ENCODE measurements at regions not wholly inside any gene's neighbourhood (a gene's known extent, or its start where the extent isn't known, plus 50 kb on each side); places are given as distances from the start of the nearest gene placed in this dataset.

DNA sequence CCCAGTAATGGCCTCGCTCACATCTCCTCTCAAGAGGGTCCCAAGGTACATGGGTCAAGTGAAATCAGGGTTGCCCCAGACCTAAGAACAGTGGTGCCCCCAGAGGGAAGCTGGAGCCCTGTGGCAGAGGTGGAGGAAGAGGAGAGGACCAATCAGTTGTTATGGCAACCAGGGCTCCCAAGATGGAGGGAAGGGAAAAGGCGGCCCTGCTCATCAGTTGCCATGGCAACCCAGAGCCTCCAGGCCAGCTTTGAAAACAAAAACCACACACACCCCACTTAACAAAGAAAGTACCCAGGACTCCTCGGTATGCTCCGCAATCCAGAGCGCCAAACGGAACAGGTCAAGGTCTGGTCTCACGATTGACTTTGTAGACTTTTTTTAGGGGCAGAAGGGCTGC, 53.5 kb upstream of the SLC35C1 start:
- POLR2A ChIA-PET = no interaction called here
- no TSS peak for BruUV-seq (replicated peaks)

DNA sequence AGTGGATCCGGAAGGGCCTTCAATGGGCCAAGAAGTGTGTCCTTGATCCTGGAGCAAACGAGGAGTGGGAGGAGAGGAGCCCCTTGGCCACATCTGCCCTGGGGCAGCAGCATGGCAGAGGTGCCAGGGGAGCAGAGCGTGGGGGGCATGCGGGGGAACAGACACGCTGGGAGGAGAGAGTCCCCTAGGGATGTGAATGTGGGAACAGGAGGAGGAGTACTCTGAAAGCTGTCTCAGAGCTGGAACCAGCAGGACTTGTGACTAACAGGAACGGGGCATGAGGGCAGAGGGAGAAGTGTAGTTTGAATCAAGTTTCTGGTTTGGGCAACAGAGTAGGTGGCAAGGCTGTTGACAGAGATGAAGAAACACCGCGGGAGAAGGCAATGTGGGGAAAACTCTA, 54.5 kb upstream of the SLC35C1 start:
- Histone ChIP-seq H3K36me3 (ENCODE audit: insufficient read depth, low read length) (no peaks in the 10 kb centered on the region), H3K79me2 (ENCODE audit: insufficient read depth, low read depth, low read length) (no peaks in the 10 kb centered on the region), H3K9me3 (ENCODE audit: low read length) (no peaks in the 10 kb centered on the region), H3K4me1 (ENCODE audit: insufficient read depth, low read length, poor library complexity, severe bottlenecking) (no peaks in the 10 kb centered on the region), H3K4me2 (ENCODE audit: low read length) (no peak overlapping the region), H2AFZ (ENCODE audit: low read length) (no peak overlapping the region), H3K4me3 (ENCODE audit: low read depth, low read length, poor library complexity, severe bottlenecking) (no peak overlapping the region), H3K27ac (ENCODE audit: low read depth, low read length, poor library complexity, severe bottlenecking) (no peak overlapping the region), H4K20me1 (ENCODE audit: insufficient read depth, low read length) (no peaks in the 10 kb centered on the region), H3K9me2 (ENCODE audit: insufficient read depth, low read length) (no peaks in the 10 kb centered on the region)
- intact Hi-C loops (cut with micrococcal nuclease; ENCODE audit: unreplicated experiment) = no loop called here
- ChIA-PET CTCF (ENCODE audit: unreplicated experiment) (no interaction called here), POLR2A (no interaction called here)
- no TSS peak for BruUV-seq (replicated peaks)
- no peak for TF ChIP-seq EZH2phosphoT487 (IDR thresholded peaks at IDR 0.05; ENCODE audit: borderline replicate concordance, low read depth, low read length)
- TF ChIP-seq, protein P1, sequence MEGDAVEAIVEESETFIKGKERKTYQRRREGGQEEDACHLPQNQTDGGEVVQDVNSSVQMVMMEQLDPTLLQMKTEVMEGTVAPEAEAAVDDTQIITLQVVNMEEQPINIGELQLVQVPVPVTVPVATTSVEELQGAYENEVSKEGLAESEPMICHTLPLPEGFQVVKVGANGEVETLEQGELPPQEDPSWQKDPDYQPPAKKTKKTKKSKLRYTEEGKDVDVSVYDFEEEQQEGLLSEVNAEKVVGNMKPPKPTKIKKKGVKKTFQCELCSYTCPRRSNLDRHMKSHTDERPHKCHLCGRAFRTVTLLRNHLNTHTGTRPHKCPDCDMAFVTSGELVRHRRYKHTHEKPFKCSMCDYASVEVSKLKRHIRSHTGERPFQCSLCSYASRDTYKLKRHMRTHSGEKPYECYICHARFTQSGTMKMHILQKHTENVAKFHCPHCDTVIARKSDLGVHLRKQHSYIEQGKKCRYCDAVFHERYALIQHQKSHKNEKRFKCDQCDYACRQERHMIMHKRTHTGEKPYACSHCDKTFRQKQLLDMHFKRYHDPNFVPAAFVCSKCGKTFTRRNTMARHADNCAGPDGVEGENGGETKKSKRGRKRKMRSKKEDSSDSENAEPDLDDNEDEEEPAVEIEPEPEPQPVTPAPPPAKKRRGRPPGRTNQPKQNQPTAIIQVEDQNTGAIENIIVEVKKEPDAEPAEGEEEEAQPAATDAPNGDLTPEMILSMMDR (conservative IDR thresholded peaks at IDR 0.05; ENCODE audit: low read length) = no peak
- no peak for DNase-seq (ENCODE audit: low spot score)

More for the DNA sequence above, 53.5 kb upstream of the SLC35C1 start:
- no peak overlapping the region for H3K4me2 ChIP-seq (ENCODE audit: low read length)
- H4K20me1 ChIP-seq (ENCODE audit: insufficient read depth, low read length) = no peaks in the 10 kb centered on the region
- H2AFZ ChIP-seq (ENCODE audit: low read length) = no peak overlapping the region
- H3K9me2 ChIP-seq (ENCODE audit: insufficient read depth, low read length) = no peaks in the 10 kb centered on the region
- no peaks in the 10 kb centered on the region for H3K36me3 ChIP-seq (ENCODE audit: insufficient read depth, low read length)
- no peak overlapping the region for H3K4me3 ChIP-seq (ENCODE audit: low read depth, low read length, poor library complexity, severe bottlenecking)
- TF ChIP-seq EZH2phosphoT487 (IDR thresholded peaks at IDR 0.05; ENCODE audit: borderline replicate concordance, low read depth, low read length) = no peak
- H3K27ac ChIP-seq (ENCODE audit: low read depth, low read length, poor library complexity, severe bottlenecking) = no peak overlapping the region
- no peaks in the 10 kb centered on the region for H3K79me2 ChIP-seq (ENCODE audit: insufficient read depth, low read depth, low read length)
- intact Hi-C loops (cut with micrococcal nuclease; ENCODE audit: unreplicated experiment) = no loop called here
- DNase-seq (ENCODE audit: low spot score) = no peak
- H3K9me3 ChIP-seq (ENCODE audit: low read length) = no peaks in the 10 kb centered on the region
- CTCF ChIA-PET (ENCODE audit: unreplicated experiment) = no interaction called here
- no peaks in the 10 kb centered on the region for H3K4me1 ChIP-seq (ENCODE audit: insufficient read depth, low read length, poor library complexity, severe bottlenecking)

DNA sequence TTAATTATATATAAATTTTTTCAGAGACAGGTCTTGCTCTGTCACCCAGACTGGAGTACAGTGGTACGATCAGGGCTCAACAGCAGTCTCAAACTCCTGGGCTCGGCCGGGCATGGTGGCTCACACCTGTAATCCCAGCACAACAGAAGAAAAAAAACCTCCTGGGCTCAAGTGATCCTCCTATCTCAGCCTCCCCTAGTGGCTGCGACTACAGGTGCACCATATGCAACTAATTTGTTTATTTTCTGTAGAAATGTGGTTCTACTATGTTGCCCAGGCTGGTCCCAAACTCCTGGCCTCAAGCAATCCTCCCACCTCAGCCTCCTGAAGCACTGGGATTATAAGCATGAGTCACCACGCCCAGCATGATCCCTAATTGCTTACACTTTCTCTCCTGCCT, 56.1 kb upstream of the SLC35C1 start:
- no peak overlapping the region for H3K4me2 ChIP-seq (ENCODE audit: low read length)
- CTCF ChIA-PET (ENCODE audit: unreplicated experiment) = no interaction called here
- intact Hi-C loops (cut with micrococcal nuclease; ENCODE audit: unreplicated experiment) = no loop called here

More for the DNA sequence above, 56.1 kb upstream of the SLC35C1 start:
- POLR2A ChIA-PET = no interaction called here
- no TSS peak for BruUV-seq (replicated peaks)
- H3K9me2 ChIP-seq (ENCODE audit: insufficient read depth, low read length) = no peaks in the 10 kb centered on the region
- no peaks in the 10 kb centered on the region for H3K4me1 ChIP-seq (ENCODE audit: insufficient read depth, low read length, poor library complexity, severe bottlenecking)
- no peak for DNase-seq (ENCODE audit: low spot score)
- H3K4me3 ChIP-seq (ENCODE audit: low read depth, low read length, poor library complexity, severe bottlenecking) = no peak overlapping the region
- no peak overlapping the region for H3K27ac ChIP-seq (ENCODE audit: low read depth, low read length, poor library complexity, severe bottlenecking)
- H4K20me1 ChIP-seq (ENCODE audit: insufficient read depth, low read length) = no peaks in the 10 kb centered on the region
- no peak overlapping the region for H2AFZ ChIP-seq (ENCODE audit: low read length)
- no peaks in the 10 kb centered on the region for H3K36me3 ChIP-seq (ENCODE audit: insufficient read depth, low read length)
- no peaks in the 10 kb centered on the region for H3K9me3 ChIP-seq (ENCODE audit: low read length)
- TF ChIP-seq, protein P1 (conservative IDR thresholded peaks at IDR 0.05; ENCODE audit: low read length) = 0 out of 2 replicates have a peak, but pooled peaks have one; percentile 17
- no peak for TF ChIP-seq EZH2phosphoT487 (IDR thresholded peaks at IDR 0.05; ENCODE audit: borderline replicate concordance, low read depth, low read length)
- H3K79me2 ChIP-seq (ENCODE audit: insufficient read depth, low read depth, low read length) = no peaks in the 10 kb centered on the region
